MM.1S (cell line): ENCODE measurements at regions not wholly inside any gene's neighbourhood (a gene's known extent, or its start where the extent isn't known, plus 50 kb on each side); places are given as distances from the start of the nearest gene placed in this dataset.

ENCODE experiments used
- CTCF ChIP-seq: fragments of 300-600 bp; sonication (generic); IDR thresholded peaks from 2 replicates; pipeline ENCODE4 v1.5.1; 2016; ENCODE audit warnings: antibody characterized with exemption, low read length, mixed read lengths
- EZH2 ChIP-seq: fragments of 300-600 bp; sonication (generic); optimal IDR thresholded peaks from 2 replicates; pipeline ENCODE3; 2017; ENCODE audit warnings: low read depth, mild to moderate bottlenecking, antibody characterized with exemption, low read length, mixed read lengths
- EZH2phosphoT487 ChIP-seq: fragments of 300-600 bp; sonication (generic); IDR thresholded peaks from 2 replicates; pipeline ENCODE4 v1.6.1; 2018; ENCODE audit warnings: antibody characterized with exemption, low read length

- TF ChIP-seq CTCF (no peak), EZH2 (no peak), EZH2phosphoT487 (no peak)
These were observed 69.9 kb upstream of the BACE2 start for GRCh38 chr21:41098076-41098475.
